ENCODE measurements at regions not wholly inside any gene's neighbourhood (a gene's known extent, or its start where the extent isn't known, plus 50 kb on each side); places are given as distances from the start of the nearest gene placed in this dataset.

- TF ChIP-seq GATA2 (IDR thresholded peaks at IDR 0.05; ENCODE audit: low read depth, low read length) = no peak
- no peak for TF ChIP-seq GATA3 (IDR thresholded peaks at IDR 0.05; ENCODE audit: low read depth, low read length)
These were observed 2341.6 kb downstream of the PCDH7 start for GRCh38 chr4:33061727-33062126.

Measured in SH-SY5Y (cell line).